ENCODE measurements at regions not wholly inside any gene's neighbourhood (a gene's known extent, or its start where the extent isn't known, plus 50 kb on each side); places are given as distances from the start of the nearest gene placed in this dataset.

DNA sequence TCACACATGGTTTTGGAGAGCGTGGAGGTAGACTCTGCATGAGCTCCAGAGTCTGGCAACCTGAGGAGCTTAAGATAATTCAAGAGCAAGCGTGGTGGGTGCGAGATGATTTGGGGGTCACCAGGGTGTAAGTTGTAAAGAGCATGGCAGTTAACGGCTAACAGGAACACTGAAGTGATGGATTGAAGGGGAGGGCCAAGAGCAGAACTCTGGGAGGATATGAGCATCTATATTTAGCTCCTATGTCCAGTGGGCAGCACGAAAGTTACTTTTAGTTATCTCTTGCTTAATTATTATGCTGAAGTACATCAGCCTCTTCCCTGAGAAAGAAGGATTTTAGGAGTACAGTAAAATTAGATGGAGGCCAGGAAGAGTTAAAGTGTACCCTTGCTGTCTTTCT, 231.9 kb upstream of the HAND2 start:
- TF ChIP-seq CTCF (IDR thresholded peaks at IDR 0.05) (no peak), POLR2A (IDR thresholded peaks at IDR 0.05) (no peak), EP300 (IDR thresholded peaks at IDR 0.05) (no peak), POLR2AphosphoS5 (IDR thresholded peaks at IDR 0.05) (no peak)
